ENCODE measurements at regions not wholly inside any gene's neighbourhood (a gene's known extent, or its start where the extent isn't known, plus 50 kb on each side); places are given as distances from the start of the nearest gene placed in this dataset.

DNA sequence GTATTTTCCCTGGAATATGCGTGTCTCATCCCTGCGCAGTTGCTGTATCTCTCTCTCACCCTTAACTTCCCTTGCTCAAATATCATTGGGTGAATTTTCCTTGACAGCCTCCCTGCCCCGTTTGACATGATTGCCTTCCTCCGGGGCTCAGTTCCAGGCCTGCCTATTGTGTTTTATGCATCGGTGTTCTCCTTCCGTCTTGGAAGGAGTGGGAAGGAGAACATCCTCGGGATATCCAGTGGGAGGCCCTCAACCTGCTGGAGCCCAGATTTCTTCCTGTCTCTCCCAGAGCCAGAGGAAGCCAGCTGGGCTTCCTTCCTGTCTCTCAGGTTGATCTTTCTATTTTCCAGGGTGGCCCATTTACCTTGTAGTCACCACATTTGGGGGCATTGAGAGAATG is 434.7 kb upstream of the HS6ST1 start:
- Mint-ChIP-seq H3K4me3 (no peak overlapping the region), H3K4me1 (ENCODE audit: low read depth) (peaks cover 18% of the 10 kb centered on the region), H3K9me3 (no peaks in the 10 kb centered on the region), H3K36me3 (ENCODE audit: insufficient read depth in 2 of 2) (no peaks in the 10 kb centered on the region), H3K27me3 (ENCODE audit: low read depth) (peaks cover 5% of the 10 kb centered on the region), H3K27ac (no peak overlapping the region)
- DNase-seq (no peak), ATAC-seq (replicated peaks in 1 of 2) (no peak)

DNA sequence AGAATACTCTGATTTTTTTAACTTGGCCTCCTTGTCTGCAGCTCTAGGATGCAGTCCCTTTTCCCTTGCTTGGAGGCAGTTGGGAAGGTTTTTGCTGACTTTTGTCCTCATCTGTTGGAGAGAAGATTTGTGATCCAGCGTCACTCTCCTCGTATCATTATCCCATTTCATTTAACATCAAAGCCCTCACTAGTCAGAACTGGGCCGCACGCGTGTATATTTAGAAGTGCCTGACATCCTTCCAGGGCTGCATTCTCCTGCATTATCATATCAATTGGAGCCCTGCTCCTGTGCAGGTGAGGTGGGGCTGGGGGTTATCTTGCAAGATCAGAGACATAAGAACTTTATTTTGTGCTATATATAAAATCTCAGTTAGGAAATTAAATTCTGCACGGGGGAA is 435.1 kb upstream of the HS6ST1 start:
- Mint-ChIP-seq H3K9me3 (no peaks in the 10 kb centered on the region), H3K27me3 (ENCODE audit: low read depth) (peaks cover 5% of the 10 kb centered on the region), H3K27ac (no peak overlapping the region), H3K4me1 (ENCODE audit: low read depth) (peaks cover 18% of the 10 kb centered on the region), H3K36me3 (ENCODE audit: insufficient read depth in 2 of 2) (no peaks in the 10 kb centered on the region), H3K4me3 (no peak overlapping the region)
- no peak for DNase-seq
- no peak for ATAC-seq (replicated peaks in 1 of 2)

DNA sequence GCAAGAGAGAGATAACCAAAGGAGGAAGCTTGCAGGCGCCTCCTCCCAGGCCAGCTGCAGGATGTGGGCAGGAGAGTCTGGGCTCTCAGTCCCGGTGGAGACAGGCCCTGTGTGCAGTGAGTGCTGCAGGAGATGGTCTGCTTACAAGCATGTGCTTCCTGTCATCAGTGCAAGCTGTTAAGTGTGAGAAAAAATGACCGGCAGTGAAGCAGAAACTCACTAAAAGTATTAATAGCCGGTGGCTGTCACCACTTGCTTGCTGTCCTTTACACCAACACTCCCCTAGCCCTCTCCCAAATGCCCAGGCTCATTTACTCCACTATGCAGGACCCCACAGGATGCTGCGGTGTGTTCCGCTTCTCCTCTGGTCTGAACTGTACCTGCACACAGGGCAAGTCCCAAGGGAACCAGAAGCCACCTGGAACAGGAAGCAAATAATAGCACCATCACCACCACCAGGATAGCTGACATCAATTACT is 435.6 kb upstream of the HS6ST1 start:
- H3K27me3 Mint-ChIP-seq (ENCODE audit: low read depth): peaks cover 5% of the 10 kb centered on the region
- no peaks in the 10 kb centered on the region for H3K9me3 Mint-ChIP-seq
- ATAC-seq (replicated peaks in 1 of 2) (no peak), DNase-seq (no peak)
- no peak overlapping the region for H3K4me3 Mint-ChIP-seq
- H3K36me3 Mint-ChIP-seq (ENCODE audit: insufficient read depth in 2 of 2): no peaks in the 10 kb centered on the region
- no peak overlapping the region for H3K27ac Mint-ChIP-seq
- H3K4me1 Mint-ChIP-seq (ENCODE audit: low read depth): peaks cover 18% of the 10 kb centered on the region

DNA sequence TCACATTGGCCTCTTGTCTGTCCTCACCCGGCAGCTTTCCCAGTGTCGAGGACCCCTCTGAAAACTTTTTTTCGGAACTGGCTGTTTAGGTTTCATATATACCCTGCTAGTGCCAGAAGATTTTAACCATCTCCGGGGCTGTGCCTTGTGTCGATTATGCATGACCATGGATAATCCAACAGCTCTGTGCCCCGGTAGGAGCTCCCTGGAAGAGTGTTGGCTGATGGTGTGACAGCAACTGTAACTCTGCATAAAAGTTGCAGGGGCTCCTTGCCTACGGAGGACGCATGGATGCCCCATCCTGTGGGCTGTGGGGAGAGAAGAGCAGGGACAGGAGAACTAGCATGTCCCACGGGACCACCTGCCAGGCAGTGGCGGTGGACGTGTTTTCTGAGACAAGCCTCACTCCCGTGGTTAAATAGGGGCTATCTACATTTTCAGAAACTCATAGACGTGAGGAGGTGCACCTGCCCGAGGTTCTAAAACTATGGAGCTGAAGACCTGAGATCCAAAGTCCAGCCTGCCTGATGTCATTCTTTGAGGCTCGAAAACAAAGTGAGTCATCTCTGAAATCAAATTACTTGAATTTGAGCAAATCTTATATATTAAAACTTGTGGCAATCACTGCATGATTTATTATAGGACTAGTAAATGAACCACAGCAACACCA is 437.2 kb upstream of the HS6ST1 start:
- peaks cover 0 to 2% of the 10 kb centered on the region in 2 donors for H3K9me3 Mint-ChIP-seq
- DNase-seq: no peak
- H3K4me1 Mint-ChIP-seq (ENCODE audit: low read depth): peaks cover 18% of the 10 kb centered on the region
- no peak for ATAC-seq (replicated peaks in 1 of 2)
- H3K36me3 Mint-ChIP-seq (ENCODE audit: insufficient read depth in 2 of 2): no peaks in the 10 kb centered on the region
- no peak overlapping the region for H3K27ac Mint-ChIP-seq
- no peak overlapping the region for H3K4me3 Mint-ChIP-seq
- H3K27me3 Mint-ChIP-seq (ENCODE audit: low read depth): peaks cover 5% of the 10 kb centered on the region

DNA sequence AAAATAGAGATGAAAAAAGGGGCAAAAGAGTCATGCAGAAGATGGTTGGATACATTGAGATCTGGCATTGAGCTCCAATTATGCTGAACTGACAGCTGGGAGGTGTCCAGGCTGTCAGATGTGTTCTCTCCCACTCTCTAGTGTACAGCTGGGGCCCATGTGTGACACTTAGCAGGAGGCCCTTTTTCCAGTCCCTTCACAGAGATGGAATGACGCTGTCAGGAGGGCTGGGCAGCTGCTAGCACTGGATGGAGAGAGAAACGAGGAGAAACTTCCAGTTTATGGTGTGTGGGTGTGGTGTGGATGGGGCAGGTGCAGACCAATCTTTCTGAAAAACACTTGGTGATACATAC is 437.7 kb upstream of the HS6ST1 start:
- Mint-ChIP-seq H3K36me3 (ENCODE audit: insufficient read depth in 2 of 2) (no peaks in the 10 kb centered on the region), H3K9me3 (peaks cover 0 to 2% of the 10 kb centered on the region in 2 donors), H3K27me3 (ENCODE audit: low read depth) (peaks cover 5% of the 10 kb centered on the region), H3K4me3 (no peak overlapping the region), H3K4me1 (ENCODE audit: low read depth) (peaks cover 18% of the 10 kb centered on the region), H3K27ac (no peak overlapping the region)
- ATAC-seq (replicated peaks in 1 of 2): no peak
- no peak for DNase-seq

DNA sequence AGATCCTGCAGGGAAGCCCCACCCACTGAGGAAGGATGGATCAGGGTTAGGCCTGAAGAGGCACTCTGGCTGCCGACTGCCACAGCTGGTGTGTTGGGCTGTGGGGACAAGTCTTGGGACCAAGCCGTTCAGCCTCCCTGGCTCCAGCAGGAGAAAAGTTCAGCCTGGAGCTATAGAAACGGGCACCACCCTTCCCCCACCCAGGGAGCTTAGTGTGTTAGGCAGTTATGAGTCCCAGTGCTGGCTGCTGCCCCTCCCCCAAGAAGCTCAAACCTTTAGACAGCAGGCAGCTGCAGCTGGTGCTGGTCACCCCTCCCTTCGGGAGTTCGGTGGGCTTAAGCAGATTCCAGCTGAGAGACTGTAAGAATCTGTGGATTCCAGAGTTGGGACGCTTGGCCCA is 447.1 kb upstream of the HS6ST1 start:
- H3K27ac Mint-ChIP-seq: no peak overlapping the region
- no peak for ATAC-seq (replicated peaks in 1 of 2)
- H3K36me3 Mint-ChIP-seq (ENCODE audit: insufficient read depth in 2 of 2): peaks cover 0 to 9% of the 10 kb centered on the region in 2 donors
- no peaks in the 10 kb centered on the region for H3K27me3 Mint-ChIP-seq (ENCODE audit: low read depth)
- H3K4me1 Mint-ChIP-seq (ENCODE audit: low read depth): no peaks in the 10 kb centered on the region
- peaks cover 6 to 13% of the 10 kb centered on the region in 2 donors for H3K9me3 Mint-ChIP-seq
- no peak for DNase-seq
- H3K4me3 Mint-ChIP-seq: no peak overlapping the region

DNA sequence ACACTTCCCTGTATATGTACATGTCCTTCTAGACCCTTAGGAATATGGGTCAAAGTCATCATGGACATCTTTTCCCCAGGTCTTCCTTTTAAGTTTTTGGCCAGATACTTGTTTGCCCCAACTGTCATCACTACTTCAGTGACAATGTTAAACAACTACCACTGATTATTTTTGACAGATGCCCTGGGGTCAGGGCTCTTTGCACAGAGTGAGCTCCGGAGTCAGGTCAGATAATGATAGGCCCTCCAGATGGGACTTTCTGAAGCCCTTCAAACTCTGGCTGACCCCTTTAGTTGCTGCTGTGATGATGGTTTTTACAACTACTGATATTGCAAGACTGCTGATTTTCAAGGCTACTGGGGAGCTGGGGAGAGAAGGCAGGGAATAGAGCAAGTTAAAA is 449.4 kb upstream of the HS6ST1 start:
- peaks cover 0 to 8% of the 10 kb centered on the region in 2 donors for H3K36me3 Mint-ChIP-seq (ENCODE audit: insufficient read depth in 2 of 2)
- H3K27ac Mint-ChIP-seq: no peak overlapping the region
- ATAC-seq (replicated peaks in 1 of 2) (no peak), DNase-seq (no peak)
- H3K4me1 Mint-ChIP-seq (ENCODE audit: low read depth): no peaks in the 10 kb centered on the region
- H3K9me3 Mint-ChIP-seq: peaks cover 6 to 8% of the 10 kb centered on the region in 2 donors
- H3K4me3 Mint-ChIP-seq: no peak overlapping the region
- no peaks in the 10 kb centered on the region for H3K27me3 Mint-ChIP-seq (ENCODE audit: low read depth)

DNA sequence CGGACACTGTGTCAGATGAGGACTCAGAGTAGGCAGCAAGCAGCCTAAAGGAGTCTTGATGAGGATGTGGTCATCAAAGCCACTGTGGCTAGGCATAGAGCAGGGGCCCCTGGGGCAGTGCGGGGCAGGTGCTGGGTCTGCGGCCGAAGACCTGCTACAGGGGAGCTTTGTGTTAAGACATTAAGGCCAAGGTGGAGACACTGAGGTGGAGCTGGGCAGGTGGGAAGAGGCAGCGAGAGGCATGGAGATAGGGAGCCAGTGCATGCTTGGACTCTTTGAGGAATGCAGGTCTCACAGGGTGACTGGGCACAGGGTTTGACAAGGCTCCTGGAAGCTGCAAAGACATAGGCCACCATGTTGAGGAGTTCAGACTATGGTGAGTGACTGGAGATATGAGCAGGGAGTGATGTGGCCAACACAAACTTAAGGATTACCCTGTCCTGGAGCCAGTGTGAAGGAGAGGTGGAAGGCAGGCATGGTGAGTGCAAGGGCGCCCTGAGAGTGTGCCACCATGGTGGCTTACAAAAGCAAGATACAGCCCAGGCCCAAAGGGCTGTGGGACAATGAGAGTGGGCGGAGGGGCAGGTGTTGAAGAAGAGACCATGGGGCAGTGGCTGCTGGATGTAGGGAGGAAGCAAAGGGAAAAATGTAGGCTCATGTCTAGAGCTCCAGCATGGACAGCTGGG is 450.9 kb upstream of the HS6ST1 start:
- no peak for DNase-seq
- H3K4me1 Mint-ChIP-seq (ENCODE audit: low read depth): no peaks in the 10 kb centered on the region
- no peaks in the 10 kb centered on the region for H3K27me3 Mint-ChIP-seq (ENCODE audit: low read depth)
- no peak overlapping the region for H3K4me3 Mint-ChIP-seq
- ATAC-seq (replicated peaks in 1 of 2): no peak
- no peaks in the 10 kb centered on the region for H3K36me3 Mint-ChIP-seq (ENCODE audit: insufficient read depth in 2 of 2)
- H3K27ac Mint-ChIP-seq: no peak overlapping the region
- H3K9me3 Mint-ChIP-seq: peaks cover 0 to 2% of the 10 kb centered on the region in 2 donors

DNA sequence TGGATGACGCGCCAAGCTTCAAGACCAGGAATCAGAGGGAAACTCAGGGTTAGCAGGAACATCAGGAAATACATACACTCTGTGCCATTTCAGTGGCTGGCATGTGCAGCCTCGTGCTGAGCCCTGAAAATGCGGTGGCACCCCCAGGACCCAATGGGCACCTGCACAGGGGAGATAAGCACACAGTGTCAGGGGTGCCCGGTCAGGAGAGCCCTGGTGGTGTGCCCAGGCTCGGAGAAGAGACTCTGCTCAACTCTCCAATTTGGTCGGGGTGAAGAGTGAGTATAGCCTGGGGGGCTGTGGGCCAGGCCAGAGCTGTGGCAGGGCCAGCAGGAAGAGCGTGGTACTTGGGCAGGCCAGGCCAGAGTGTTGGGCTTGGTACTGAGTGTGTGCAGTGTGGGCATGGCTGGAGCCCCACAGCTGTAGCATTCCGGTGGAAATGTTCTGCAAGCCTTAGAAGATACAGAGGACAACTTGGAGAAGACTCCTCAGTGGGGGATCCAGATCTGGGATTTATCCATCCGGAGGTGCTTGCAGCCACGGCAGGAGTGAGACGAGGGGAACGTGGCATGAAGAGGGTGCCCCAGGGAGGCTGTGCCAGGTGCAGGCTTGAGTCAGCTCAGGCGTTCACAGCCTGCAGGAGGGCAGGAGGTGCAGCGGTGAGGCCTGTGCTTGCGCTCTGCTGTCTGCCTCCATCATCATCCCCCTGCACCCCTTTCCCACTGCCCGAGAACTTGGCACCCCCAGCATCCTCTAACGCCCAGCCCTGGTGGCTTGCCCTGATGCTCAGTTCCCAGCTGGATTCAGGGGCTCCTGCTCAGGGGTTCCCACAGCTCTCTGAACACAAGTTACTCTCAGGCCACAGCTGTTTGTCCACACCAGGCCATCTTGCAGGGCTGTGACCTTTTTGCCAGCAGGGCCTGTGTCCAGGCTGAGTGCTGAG is 451.7 kb upstream of the HS6ST1 start:
- DNase-seq (no peak), ATAC-seq (replicated peaks in 1 of 2) (no peak)
- no peaks in the 10 kb centered on the region for H3K36me3 Mint-ChIP-seq (ENCODE audit: insufficient read depth in 2 of 2)
- H3K4me3 Mint-ChIP-seq: no peak overlapping the region
- H3K9me3 Mint-ChIP-seq: no peaks in the 10 kb centered on the region
- H3K4me1 Mint-ChIP-seq (ENCODE audit: low read depth): no peaks in the 10 kb centered on the region
- H3K27ac Mint-ChIP-seq: no peak overlapping the region
- H3K27me3 Mint-ChIP-seq (ENCODE audit: low read depth): no peaks in the 10 kb centered on the region

DNA sequence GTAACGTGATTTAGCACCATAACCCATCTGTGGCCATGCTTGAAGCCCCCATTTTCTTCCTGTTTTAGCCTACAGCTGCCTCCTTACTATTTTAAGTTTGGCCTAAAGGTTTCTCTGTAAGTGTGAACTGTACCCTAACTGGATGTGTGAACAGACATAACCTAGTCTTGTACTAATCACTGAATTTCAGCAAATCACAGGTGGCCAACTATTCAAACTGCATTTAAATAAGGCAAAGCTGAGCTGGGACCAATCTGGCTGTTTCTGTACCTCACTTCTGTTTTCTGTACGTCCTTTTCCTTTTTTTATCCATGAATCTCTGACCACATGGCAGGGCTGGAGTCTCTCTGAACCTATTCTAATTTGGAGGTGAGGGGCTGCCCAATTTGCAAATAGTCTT is 452.7 kb upstream of the HS6ST1 start:
- H3K27ac Mint-ChIP-seq: no peak overlapping the region
- H3K4me1 Mint-ChIP-seq (ENCODE audit: low read depth): no peaks in the 10 kb centered on the region
- no peaks in the 10 kb centered on the region for H3K36me3 Mint-ChIP-seq (ENCODE audit: insufficient read depth in 2 of 2)
- no peaks in the 10 kb centered on the region for H3K27me3 Mint-ChIP-seq (ENCODE audit: low read depth)
- no peak for DNase-seq
- H3K4me3 Mint-ChIP-seq: no peak overlapping the region
- no peaks in the 10 kb centered on the region for H3K9me3 Mint-ChIP-seq
- ATAC-seq (replicated peaks in 1 of 2): no peak

DNA sequence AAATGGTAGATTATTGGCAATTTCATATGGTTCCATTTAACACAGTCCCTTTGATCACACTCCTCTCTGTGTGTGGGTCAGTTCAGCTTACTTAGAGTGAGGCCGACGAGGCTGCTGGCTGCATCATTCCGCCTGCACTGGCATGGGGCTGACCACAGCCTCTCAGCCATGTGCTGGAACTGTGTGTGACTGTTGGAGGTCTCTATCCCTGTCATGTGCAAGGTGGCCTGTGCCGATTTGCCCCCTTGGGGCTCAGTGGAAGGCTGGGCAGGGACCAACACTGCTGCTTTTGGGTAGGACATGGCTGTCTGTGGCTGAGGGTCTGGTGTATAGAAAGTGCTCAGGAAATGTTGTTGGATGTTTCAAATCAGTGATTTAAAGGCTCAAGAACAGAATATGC is 454.0 kb upstream of the HS6ST1 start:
- no peaks in the 10 kb centered on the region for H3K27me3 Mint-ChIP-seq (ENCODE audit: low read depth)
- H3K4me3 Mint-ChIP-seq: no peak overlapping the region
- ATAC-seq (replicated peaks in 1 of 2) (no peak), DNase-seq (no peak)
- no peak overlapping the region for H3K27ac Mint-ChIP-seq
- H3K4me1 Mint-ChIP-seq (ENCODE audit: low read depth): no peaks in the 10 kb centered on the region
- no peaks in the 10 kb centered on the region for H3K36me3 Mint-ChIP-seq (ENCODE audit: insufficient read depth in 2 of 2)
- no peaks in the 10 kb centered on the region for H3K9me3 Mint-ChIP-seq

DNA sequence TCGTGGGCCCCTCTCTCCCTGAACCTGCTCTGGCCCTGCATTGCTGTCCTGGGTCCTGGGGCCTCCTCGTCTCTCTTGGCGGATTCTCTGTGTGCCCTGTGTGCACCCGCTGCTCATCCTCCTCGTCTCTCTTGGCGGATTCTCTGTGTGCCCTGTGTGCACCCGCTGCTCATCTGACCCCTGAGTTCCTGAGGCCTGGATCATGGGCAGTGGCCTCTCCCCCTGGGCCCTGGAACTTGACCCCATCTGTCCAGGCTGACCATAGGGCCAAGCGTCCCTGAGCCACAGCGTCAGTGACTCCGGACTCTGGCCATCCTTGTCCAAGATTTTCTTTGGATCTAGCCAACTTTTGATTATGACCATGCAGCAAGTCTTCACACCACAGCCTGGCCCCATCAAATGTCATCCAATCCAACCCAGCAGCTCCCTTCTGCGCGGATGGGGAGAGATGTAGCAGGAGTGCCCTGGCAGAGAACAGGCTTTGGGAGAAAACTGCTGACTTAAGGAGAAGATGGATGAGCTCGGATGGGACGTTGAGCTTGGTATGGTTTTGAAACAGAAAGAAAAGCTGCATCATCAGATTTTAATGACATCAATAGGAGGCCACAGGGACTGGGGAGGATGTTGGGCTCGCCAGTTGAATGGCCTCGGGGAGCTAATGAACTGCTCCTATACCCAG is 455.1 kb upstream of the HS6ST1 start:
- no peaks in the 10 kb centered on the region for H3K4me1 Mint-ChIP-seq (ENCODE audit: low read depth)
- DNase-seq: no peak
- no peaks in the 10 kb centered on the region for H3K9me3 Mint-ChIP-seq
- no peaks in the 10 kb centered on the region for H3K36me3 Mint-ChIP-seq (ENCODE audit: insufficient read depth in 2 of 2)
- H3K27me3 Mint-ChIP-seq (ENCODE audit: low read depth): no peaks in the 10 kb centered on the region
- H3K4me3 Mint-ChIP-seq: no peak overlapping the region
- ATAC-seq (replicated peaks in 1 of 2): no peak
- no peak overlapping the region for H3K27ac Mint-ChIP-seq
